ENCODE measurements at regions not wholly inside any gene's neighbourhood (a gene's known extent, or its start where the extent isn't known, plus 50 kb on each side); places are given as distances from the start of the nearest gene placed in this dataset.

GRCh38 chr6:156315146-156315545 lies 462.0 kb upstream of the ARID1B start:
- TF ChIP-seq, protein P1, sequence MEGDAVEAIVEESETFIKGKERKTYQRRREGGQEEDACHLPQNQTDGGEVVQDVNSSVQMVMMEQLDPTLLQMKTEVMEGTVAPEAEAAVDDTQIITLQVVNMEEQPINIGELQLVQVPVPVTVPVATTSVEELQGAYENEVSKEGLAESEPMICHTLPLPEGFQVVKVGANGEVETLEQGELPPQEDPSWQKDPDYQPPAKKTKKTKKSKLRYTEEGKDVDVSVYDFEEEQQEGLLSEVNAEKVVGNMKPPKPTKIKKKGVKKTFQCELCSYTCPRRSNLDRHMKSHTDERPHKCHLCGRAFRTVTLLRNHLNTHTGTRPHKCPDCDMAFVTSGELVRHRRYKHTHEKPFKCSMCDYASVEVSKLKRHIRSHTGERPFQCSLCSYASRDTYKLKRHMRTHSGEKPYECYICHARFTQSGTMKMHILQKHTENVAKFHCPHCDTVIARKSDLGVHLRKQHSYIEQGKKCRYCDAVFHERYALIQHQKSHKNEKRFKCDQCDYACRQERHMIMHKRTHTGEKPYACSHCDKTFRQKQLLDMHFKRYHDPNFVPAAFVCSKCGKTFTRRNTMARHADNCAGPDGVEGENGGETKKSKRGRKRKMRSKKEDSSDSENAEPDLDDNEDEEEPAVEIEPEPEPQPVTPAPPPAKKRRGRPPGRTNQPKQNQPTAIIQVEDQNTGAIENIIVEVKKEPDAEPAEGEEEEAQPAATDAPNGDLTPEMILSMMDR (IDR thresholded peaks at IDR 0.05; ENCODE audit: insufficient read depth, low read length) = no peak
- TF ChIP-seq POLR2AphosphoS5 (IDR thresholded peaks at IDR 0.05; ENCODE audit: low read depth) = no peak
- TF ChIP-seq, protein P2, sequence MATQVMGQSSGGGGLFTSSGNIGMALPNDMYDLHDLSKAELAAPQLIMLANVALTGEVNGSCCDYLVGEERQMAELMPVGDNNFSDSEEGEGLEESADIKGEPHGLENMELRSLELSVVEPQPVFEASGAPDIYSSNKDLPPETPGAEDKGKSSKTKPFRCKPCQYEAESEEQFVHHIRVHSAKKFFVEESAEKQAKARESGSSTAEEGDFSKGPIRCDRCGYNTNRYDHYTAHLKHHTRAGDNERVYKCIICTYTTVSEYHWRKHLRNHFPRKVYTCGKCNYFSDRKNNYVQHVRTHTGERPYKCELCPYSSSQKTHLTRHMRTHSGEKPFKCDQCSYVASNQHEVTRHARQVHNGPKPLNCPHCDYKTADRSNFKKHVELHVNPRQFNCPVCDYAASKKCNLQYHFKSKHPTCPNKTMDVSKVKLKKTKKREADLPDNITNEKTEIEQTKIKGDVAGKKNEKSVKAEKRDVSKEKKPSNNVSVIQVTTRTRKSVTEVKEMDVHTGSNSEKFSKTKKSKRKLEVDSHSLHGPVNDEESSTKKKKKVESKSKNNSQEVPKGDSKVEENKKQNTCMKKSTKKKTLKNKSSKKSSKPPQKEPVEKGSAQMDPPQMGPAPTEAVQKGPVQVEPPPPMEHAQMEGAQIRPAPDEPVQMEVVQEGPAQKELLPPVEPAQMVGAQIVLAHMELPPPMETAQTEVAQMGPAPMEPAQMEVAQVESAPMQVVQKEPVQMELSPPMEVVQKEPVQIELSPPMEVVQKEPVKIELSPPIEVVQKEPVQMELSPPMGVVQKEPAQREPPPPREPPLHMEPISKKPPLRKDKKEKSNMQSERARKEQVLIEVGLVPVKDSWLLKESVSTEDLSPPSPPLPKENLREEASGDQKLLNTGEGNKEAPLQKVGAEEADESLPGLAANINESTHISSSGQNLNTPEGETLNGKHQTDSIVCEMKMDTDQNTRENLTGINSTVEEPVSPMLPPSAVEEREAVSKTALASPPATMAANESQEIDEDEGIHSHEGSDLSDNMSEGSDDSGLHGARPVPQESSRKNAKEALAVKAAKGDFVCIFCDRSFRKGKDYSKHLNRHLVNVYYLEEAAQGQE (IDR thresholded peaks at IDR 0.05; ENCODE audit: insufficient replicate concordance, low read depth) = no peak
- no peak for TF ChIP-seq SPI1 (IDR thresholded peaks at IDR 0.05; ENCODE audit: borderline replicate concordance, low read depth)
